CD4-positive, alpha-beta T cell treated with Interleukin-15 for 1 hour (primary cell): ENCODE measurements at regions not wholly inside any gene's neighbourhood (a gene's known extent, or its start where the extent isn't known, plus 50 kb on each side); places are given as distances from the start of the nearest gene placed in this dataset.

Source experiments
- DNase-seq: peaks from one replicate; pipeline ENCODE4 v3.0.0-alpha.2; 2020

GRCh38 chr6:137352859-137353258, 133.7 kb upstream of the IFNGR1 start:
- DNase-seq: no peak

- peak; percentile 77 for DNase-seq
Measured at GRCh38 chr6:137351890-137352289, 132.7 kb upstream of the IFNGR1 start.

- DNase-seq: no peak
Measured at GRCh38 chr6:137350857-137351256, 131.7 kb upstream of the IFNGR1 start.

- DNase-seq: no peak
Measured at GRCh38 chr6:137349856-137350830, 131.0 kb upstream of the IFNGR1 start.

- no peak for DNase-seq
Measured at GRCh38 chr6:137348777-137349176, 129.6 kb upstream of the IFNGR1 start.

- no peak for DNase-seq
Measured at GRCh38 chr6:137343241-137343640, 124.1 kb upstream of the IFNGR1 start.

- no peak for DNase-seq
Measured at GRCh38 chr6:137342607-137343190, 123.5 kb upstream of the IFNGR1 start.

- DNase-seq: peak; percentile 57
Measured at GRCh38 chr6:137341681-137342195, 122.6 kb upstream of the IFNGR1 start.

GRCh38 chr6:137339929-137340559, 120.9 kb upstream of the IFNGR1 start:
- no peak for DNase-seq

- DNase-seq: no peak
Measured at GRCh38 chr6:137334884-137335283, 115.7 kb upstream of the IFNGR1 start.

- DNase-seq: no peak
Measured at GRCh38 chr6:137334094-137334493, 114.9 kb upstream of the IFNGR1 start.

- DNase-seq: no peak
Measured at GRCh38 chr6:137332637-137333280, 113.6 kb upstream of the IFNGR1 start.

GRCh38 chr6:137323860-137324259, 104.7 kb upstream of the IFNGR1 start:
- no peak for DNase-seq

- DNase-seq: no peak
Measured at GRCh38 chr6:137320271-137320670, 101.1 kb upstream of the IFNGR1 start.

- no peak for DNase-seq
Measured at GRCh38 chr6:137316626-137317025, 97.4 kb upstream of the IFNGR1 start.

GRCh38 chr6:137315081-137315480, 95.9 kb upstream of the IFNGR1 start:
- DNase-seq: no peak

- peak; percentile 64 for DNase-seq
Measured at GRCh38 chr6:137313928-137314855, 95.0 kb upstream of the IFNGR1 start.

GRCh38 chr6:137313211-137313610, 94.0 kb upstream of the IFNGR1 start:
- DNase-seq: no peak

GRCh38 chr6:137311940-137312339, 92.8 kb upstream of the IFNGR1 start:
- DNase-seq: no peak

- DNase-seq: peak; percentile 58
Measured at GRCh38 chr6:137309078-137309762, 90.0 kb upstream of the IFNGR1 start.

- peak; percentile 30 for DNase-seq
Measured at GRCh38 chr6:137307163-137307854, 88.1 kb upstream of the IFNGR1 start.
